ENCODE measurements at regions not wholly inside any gene's neighbourhood (a gene's known extent, or its start where the extent isn't known, plus 50 kb on each side); places are given as distances from the start of the nearest gene placed in this dataset.

GRCh38 chr7:25664593-25664992 lies 436.3 kb upstream of the NPVF start:
- H3K36me3 Mint-ChIP-seq (ENCODE audit: low read depth), result no peaks in the 10 kb centered on the region
- no peak overlapping the region for H3K27ac Mint-ChIP-seq
- H3K4me3 Mint-ChIP-seq (ENCODE audit: low read depth), result no peak overlapping the region
- peaks cover 13% of the 10 kb centered on the region for H3K27me3 Mint-ChIP-seq (ENCODE audit: low read depth)
- H3K4me1 Mint-ChIP-seq (ENCODE audit: low read depth), result peaks cover 2% of the 10 kb centered on the region
- H3K9me3 Mint-ChIP-seq, result no peaks in the 10 kb centered on the region
- no peak for DNase-seq (ENCODE audit: low spot score)
- intact Hi-C loops (cut with micrococcal nuclease), result no loop called here

GRCh38 chr7:25665374-25665773 lies 437.1 kb upstream of the NPVF start:
- Mint-ChIP-seq H3K4me3 (ENCODE audit: low read depth) (no peak overlapping the region), H3K27me3 (ENCODE audit: low read depth) (peaks cover 13% of the 10 kb centered on the region), H3K27ac (no peak overlapping the region), H3K9me3 (no peaks in the 10 kb centered on the region), H3K4me1 (ENCODE audit: low read depth) (peaks cover 2% of the 10 kb centered on the region), H3K36me3 (ENCODE audit: low read depth) (no peaks in the 10 kb centered on the region)
- no peak for DNase-seq (ENCODE audit: low spot score)
- intact Hi-C loops (cut with micrococcal nuclease), result no loop called here

- no peaks in the 10 kb centered on the region for H3K36me3 Mint-ChIP-seq (ENCODE audit: low read depth)
- no peak overlapping the region for H3K27ac Mint-ChIP-seq
- intact Hi-C loops (cut with micrococcal nuclease), result no loop called here
- H3K4me3 Mint-ChIP-seq (ENCODE audit: low read depth), result no peak overlapping the region
- peaks cover 2% of the 10 kb centered on the region for H3K4me1 Mint-ChIP-seq (ENCODE audit: low read depth)
- no peaks in the 10 kb centered on the region for H3K9me3 Mint-ChIP-seq
- H3K27me3 Mint-ChIP-seq (ENCODE audit: low read depth), result peaks cover 13% of the 10 kb centered on the region
- no peak for DNase-seq (ENCODE audit: low spot score)
Measured at GRCh38 chr7:25665903-25666670, 437.8 kb upstream of the NPVF start.

GRCh38 chr7:25666671-25667060 lies 438.4 kb upstream of the NPVF start:
- no peak for DNase-seq (ENCODE audit: low spot score)
- Mint-ChIP-seq H3K27ac (no peak overlapping the region), H3K9me3 (no peaks in the 10 kb centered on the region), H3K4me3 (ENCODE audit: low read depth) (no peak overlapping the region), H3K27me3 (ENCODE audit: low read depth) (peaks cover 13% of the 10 kb centered on the region), H3K36me3 (ENCODE audit: low read depth) (no peaks in the 10 kb centered on the region), H3K4me1 (ENCODE audit: low read depth) (peaks cover 2% of the 10 kb centered on the region)
- intact Hi-C loops (cut with micrococcal nuclease), result no loop called here

GRCh38 chr7:25669281-25669781 lies 441.0 kb upstream of the NPVF start:
- Mint-ChIP-seq H3K27ac (no peak overlapping the region), H3K9me3 (no peaks in the 10 kb centered on the region), H3K4me3 (ENCODE audit: low read depth) (no peak overlapping the region), H3K27me3 (ENCODE audit: low read depth) (peaks cover 2% of the 10 kb centered on the region), H3K4me1 (ENCODE audit: low read depth) (peaks cover 2% of the 10 kb centered on the region), H3K36me3 (ENCODE audit: low read depth) (no peaks in the 10 kb centered on the region)
- no peak for DNase-seq (ENCODE audit: low spot score)
- intact Hi-C loops (cut with micrococcal nuclease), result no loop called here

- no peak overlapping the region for H3K27ac Mint-ChIP-seq
- intact Hi-C loops (cut with micrococcal nuclease), result no loop called here
- no peaks in the 10 kb centered on the region for H3K9me3 Mint-ChIP-seq
- no peaks in the 10 kb centered on the region for H3K4me1 Mint-ChIP-seq (ENCODE audit: low read depth)
- H3K27me3 Mint-ChIP-seq (ENCODE audit: low read depth), result peaks cover 2% of the 10 kb centered on the region
- H3K4me3 Mint-ChIP-seq (ENCODE audit: low read depth), result no peak overlapping the region
- no peaks in the 10 kb centered on the region for H3K36me3 Mint-ChIP-seq (ENCODE audit: low read depth)
- no peak for DNase-seq (ENCODE audit: low spot score)
Measured at GRCh38 chr7:25669961-25670841, 441.9 kb upstream of the NPVF start.

GRCh38 chr7:25671111-25671510 lies 442.8 kb upstream of the NPVF start:
- Mint-ChIP-seq H3K4me1 (ENCODE audit: low read depth) (no peaks in the 10 kb centered on the region), H3K27me3 (ENCODE audit: low read depth) (no peaks in the 10 kb centered on the region), H3K27ac (no peak overlapping the region), H3K36me3 (ENCODE audit: low read depth) (no peaks in the 10 kb centered on the region), H3K9me3 (no peaks in the 10 kb centered on the region), H3K4me3 (ENCODE audit: low read depth) (no peak overlapping the region)
- intact Hi-C loops (cut with micrococcal nuclease), result no loop called here
- DNase-seq (ENCODE audit: low spot score), result no peak

GRCh38 chr7:25672496-25672895 lies 444.2 kb upstream of the NPVF start:
- no peak overlapping the region for H3K4me3 Mint-ChIP-seq (ENCODE audit: low read depth)
- DNase-seq (ENCODE audit: low spot score), result no peak
- H3K27me3 Mint-ChIP-seq (ENCODE audit: low read depth), result no peaks in the 10 kb centered on the region
- intact Hi-C loops (cut with micrococcal nuclease), result no loop called here
- no peaks in the 10 kb centered on the region for H3K36me3 Mint-ChIP-seq (ENCODE audit: low read depth)
- no peaks in the 10 kb centered on the region for H3K9me3 Mint-ChIP-seq
- no peaks in the 10 kb centered on the region for H3K4me1 Mint-ChIP-seq (ENCODE audit: low read depth)
- H3K27ac Mint-ChIP-seq, result no peak overlapping the region

GRCh38 chr7:25675789-25676474 lies 447.6 kb upstream of the NPVF start:
- H3K27ac Mint-ChIP-seq, result no peak overlapping the region
- H3K4me3 Mint-ChIP-seq (ENCODE audit: low read depth), result no peak overlapping the region
- H3K9me3 Mint-ChIP-seq, result no peaks in the 10 kb centered on the region
- no peaks in the 10 kb centered on the region for H3K27me3 Mint-ChIP-seq (ENCODE audit: low read depth)
- H3K4me1 Mint-ChIP-seq (ENCODE audit: low read depth), result no peaks in the 10 kb centered on the region
- intact Hi-C loops (cut with micrococcal nuclease), result no loop called here
- no peaks in the 10 kb centered on the region for H3K36me3 Mint-ChIP-seq (ENCODE audit: low read depth)
- no peak for DNase-seq (ENCODE audit: low spot score)

GRCh38 chr7:25677595-25677994 lies 449.3 kb upstream of the NPVF start:
- Mint-ChIP-seq H3K36me3 (ENCODE audit: low read depth) (no peaks in the 10 kb centered on the region), H3K4me1 (ENCODE audit: low read depth) (no peaks in the 10 kb centered on the region), H3K27me3 (ENCODE audit: low read depth) (peaks cover 4% of the 10 kb centered on the region), H3K4me3 (ENCODE audit: low read depth) (no peak overlapping the region), H3K9me3 (no peaks in the 10 kb centered on the region), H3K27ac (no peak overlapping the region)
- DNase-seq (ENCODE audit: low spot score), result no peak
- intact Hi-C loops (cut with micrococcal nuclease), result no loop called here

GRCh38 chr7:25678215-25678614 lies 449.9 kb upstream of the NPVF start:
- H3K4me1 Mint-ChIP-seq (ENCODE audit: low read depth), result no peaks in the 10 kb centered on the region
- no peak overlapping the region for H3K27ac Mint-ChIP-seq
- no peak for DNase-seq (ENCODE audit: low spot score)
- H3K4me3 Mint-ChIP-seq (ENCODE audit: low read depth), result no peak overlapping the region
- intact Hi-C loops (cut with micrococcal nuclease), result no loop called here
- peaks cover 4% of the 10 kb centered on the region for H3K27me3 Mint-ChIP-seq (ENCODE audit: low read depth)
- H3K9me3 Mint-ChIP-seq, result no peaks in the 10 kb centered on the region
- H3K36me3 Mint-ChIP-seq (ENCODE audit: low read depth), result no peaks in the 10 kb centered on the region

GRCh38 chr7:25680636-25681035 lies 452.4 kb upstream of the NPVF start:
- Mint-ChIP-seq H3K27me3 (ENCODE audit: low read depth) (peaks cover 8% of the 10 kb centered on the region), H3K4me1 (ENCODE audit: low read depth) (peaks cover 6% of the 10 kb centered on the region), H3K4me3 (ENCODE audit: low read depth) (no peak overlapping the region), H3K27ac (no peak overlapping the region), H3K36me3 (ENCODE audit: low read depth) (no peaks in the 10 kb centered on the region), H3K9me3 (no peaks in the 10 kb centered on the region)
- intact Hi-C loops (cut with micrococcal nuclease), result no loop called here
- DNase-seq (ENCODE audit: low spot score), result no peak

- no peak for DNase-seq (ENCODE audit: low spot score)
- H3K27me3 Mint-ChIP-seq (ENCODE audit: low read depth), result peaks cover 8% of the 10 kb centered on the region
- H3K4me1 Mint-ChIP-seq (ENCODE audit: low read depth), result peaks cover 6% of the 10 kb centered on the region
- intact Hi-C loops (cut with micrococcal nuclease), result no loop called here
- no peak overlapping the region for H3K4me3 Mint-ChIP-seq (ENCODE audit: low read depth)
- no peaks in the 10 kb centered on the region for H3K9me3 Mint-ChIP-seq
- H3K36me3 Mint-ChIP-seq (ENCODE audit: low read depth), result no peaks in the 10 kb centered on the region
- H3K27ac Mint-ChIP-seq, result no peak overlapping the region
Measured at GRCh38 chr7:25684360-25684759, 456.1 kb upstream of the NPVF start.

All from activated T-helper 2 cell treated with anti-CD3 and anti-CD28 coated beads, Interferon-gamma antibody, Interleukin-2, Interleukin-4, amounts not matched to agents 10 μg/mL and 5 μg/mL and 100 μg/mL, durations not matched to agents 14 hours and 24 hours and 36 hours (primary cell).